ENCODE measurements at regions not wholly inside any gene's neighbourhood (a gene's known extent, or its start where the extent isn't known, plus 50 kb on each side); places are given as distances from the start of the nearest gene placed in this dataset.

- TF ChIP-seq CTCF (IDR thresholded peaks at IDR 0.05) (no peak), POLR2A (IDR thresholded peaks at IDR 0.05) (no peak)
These were observed 322.8 kb downstream of the ANKRD30A start for GRCh38 chr10:37448161-37448560.

Data from Peyer's patch (tissue), 4 donors.